Fibroblast of mammary gland (primary cell): ENCODE measurements at regions not wholly inside any gene's neighbourhood (a gene's known extent, or its start where the extent isn't known, plus 50 kb on each side); places are given as distances from the start of the nearest gene placed in this dataset.
"Not testable (repeated sequence)": the region's sequence is repeated elsewhere in the genome, so short reads cannot be mapped to it uniquely, and the experiment has no call there.

Experiments
- DNase-seq: peaks from one replicate; pipeline ENCODE4 v3.0.0-alpha.2; 2010; ENCODE audit warnings: low read depth
- H3K4me3 ChIP-seq: 2 replicates; pipeline ENCODE4 v1.5.1; 2011; ENCODE audit warnings: low read depth, mild to moderate bottlenecking, low read length, moderate library complexity; ENCODE audit not compliant: control insufficient read depth
- TF ChIP-seq, protein P1 (sequence below): conservative IDR thresholded peaks from 2 replicates; pipeline ENCODE4 v1.5.1; 2011; ENCODE audit warnings: low read depth, low read length, inconsistent platforms; ENCODE audit not compliant: control insufficient read depth, insufficient read depth

DNA sequence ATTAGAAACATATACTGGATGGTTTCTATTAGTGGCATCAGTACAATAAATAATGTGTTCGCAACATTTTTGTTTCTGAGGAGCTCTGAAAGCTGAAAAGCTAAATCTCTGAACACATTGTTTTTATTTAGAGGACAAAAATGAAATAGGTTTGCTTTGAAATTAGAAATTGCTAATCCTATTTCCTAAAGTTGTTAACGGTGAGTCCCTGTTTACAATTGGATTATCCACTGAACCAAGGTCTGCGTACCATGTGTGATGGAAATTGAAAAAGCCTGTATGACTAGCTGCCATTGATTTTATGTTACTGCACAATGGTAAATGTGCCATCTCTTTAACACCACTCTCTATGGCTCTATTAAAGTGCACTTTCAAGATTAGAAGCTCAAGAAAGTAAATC is 297.7 kb upstream of the NUDT12 start:
- no peak for DNase-seq
- no peak overlapping the region for H3K4me3 ChIP-seq
- TF ChIP-seq, protein P1, sequence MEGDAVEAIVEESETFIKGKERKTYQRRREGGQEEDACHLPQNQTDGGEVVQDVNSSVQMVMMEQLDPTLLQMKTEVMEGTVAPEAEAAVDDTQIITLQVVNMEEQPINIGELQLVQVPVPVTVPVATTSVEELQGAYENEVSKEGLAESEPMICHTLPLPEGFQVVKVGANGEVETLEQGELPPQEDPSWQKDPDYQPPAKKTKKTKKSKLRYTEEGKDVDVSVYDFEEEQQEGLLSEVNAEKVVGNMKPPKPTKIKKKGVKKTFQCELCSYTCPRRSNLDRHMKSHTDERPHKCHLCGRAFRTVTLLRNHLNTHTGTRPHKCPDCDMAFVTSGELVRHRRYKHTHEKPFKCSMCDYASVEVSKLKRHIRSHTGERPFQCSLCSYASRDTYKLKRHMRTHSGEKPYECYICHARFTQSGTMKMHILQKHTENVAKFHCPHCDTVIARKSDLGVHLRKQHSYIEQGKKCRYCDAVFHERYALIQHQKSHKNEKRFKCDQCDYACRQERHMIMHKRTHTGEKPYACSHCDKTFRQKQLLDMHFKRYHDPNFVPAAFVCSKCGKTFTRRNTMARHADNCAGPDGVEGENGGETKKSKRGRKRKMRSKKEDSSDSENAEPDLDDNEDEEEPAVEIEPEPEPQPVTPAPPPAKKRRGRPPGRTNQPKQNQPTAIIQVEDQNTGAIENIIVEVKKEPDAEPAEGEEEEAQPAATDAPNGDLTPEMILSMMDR, result no peak

DNA sequence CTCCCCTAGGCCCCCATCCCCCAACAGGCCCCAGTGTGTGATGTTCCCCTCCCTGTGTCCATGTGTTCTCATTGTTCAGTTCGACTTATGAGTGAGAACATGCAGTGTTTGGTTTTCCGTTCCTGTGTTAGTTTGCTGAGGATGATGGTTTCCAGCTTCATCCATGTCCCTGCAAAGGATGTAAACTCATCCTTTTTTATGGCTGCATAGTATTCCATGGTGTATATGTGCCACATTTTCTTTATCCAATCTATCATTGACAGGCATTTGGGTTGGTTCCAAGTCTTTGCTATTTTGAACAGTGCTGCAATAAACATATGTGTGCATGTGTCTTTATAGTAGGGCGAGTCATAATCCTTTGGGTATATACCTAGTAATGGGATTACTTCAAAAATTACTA is 295.8 kb upstream of the NUDT12 start:
- H3K4me3 ChIP-seq, DNase-seq: not testable (repeated sequence)

- DNase-seq, result no peak
- TF ChIP-seq, protein P1, result no peak
- H3K4me3 ChIP-seq, result no peak overlapping the region
Observed at GRCh38 chr5:103851091-103851490, 288.5 kb upstream of the NUDT12 start.

GRCh38 chr5:103849934-103850333 is 287.3 kb upstream of the NUDT12 start:
- DNase-seq, result peak; percentile 83
- no peak overlapping the region for H3K4me3 ChIP-seq
- TF ChIP-seq, protein P1, result no peak

- peak; percentile 57 for DNase-seq
- TF ChIP-seq, protein P1, result no peak
Observed at GRCh38 chr5:103847060-103847459, 284.5 kb upstream of the NUDT12 start.

DNA sequence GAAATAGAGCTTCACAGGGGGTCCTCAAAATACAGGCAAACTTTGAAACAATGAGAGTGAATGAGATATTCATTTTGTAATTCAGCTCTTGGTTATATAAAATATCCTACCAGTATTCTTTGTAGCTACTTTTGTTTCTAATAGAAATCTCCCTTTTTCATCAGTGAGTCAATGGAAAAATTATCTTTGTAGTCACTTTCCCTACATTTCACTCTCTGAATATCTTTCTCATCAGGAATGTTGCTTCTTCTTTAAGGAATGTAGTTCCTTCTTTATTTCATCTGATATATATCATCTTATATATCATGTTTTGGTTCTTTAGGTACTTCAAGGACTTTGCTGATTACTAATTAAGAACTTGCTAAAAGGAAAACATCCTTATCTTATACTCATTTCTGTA is 280.3 kb upstream of the NUDT12 start:
- TF ChIP-seq, protein P1, result no peak
- no peak for DNase-seq
- H3K4me3 ChIP-seq, result no peak overlapping the region

More at GRCh38 chr5:103847060-103847459, 284.5 kb upstream of the NUDT12 start:
- H3K4me3 ChIP-seq, result no peak overlapping the region

- H3K4me3 ChIP-seq, result no peak overlapping the region
- TF ChIP-seq, protein P1, result no peak
- peak; percentile 5 for DNase-seq
Observed at GRCh38 chr5:103840600-103840999, 278.0 kb upstream of the NUDT12 start.

DNA sequence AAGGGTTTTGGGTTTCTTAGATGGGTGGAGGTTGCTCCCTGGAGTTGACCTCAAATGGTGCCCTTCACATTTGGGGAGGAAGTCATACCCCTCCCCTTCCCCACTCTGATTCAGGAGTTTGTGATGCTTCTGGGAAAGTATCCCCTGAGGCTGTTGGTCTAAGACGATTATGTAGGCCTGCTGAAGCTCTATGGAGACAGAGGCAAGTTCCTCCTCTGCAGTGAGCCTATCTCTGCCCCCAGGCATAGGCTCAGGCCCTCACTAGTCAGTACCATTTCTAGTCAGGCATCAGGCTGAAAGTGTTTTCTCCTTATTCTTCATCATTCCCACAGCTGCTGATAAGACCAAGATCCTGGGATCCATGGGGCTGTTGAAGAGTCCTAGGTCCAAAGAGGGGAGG is 271.6 kb upstream of the NUDT12 start:
- no peak for DNase-seq
- no peak overlapping the region for H3K4me3 ChIP-seq
- TF ChIP-seq, protein P1, result no peak
